ENCODE measurements at regions not wholly inside any gene's neighbourhood (a gene's known extent, or its start where the extent isn't known, plus 50 kb on each side); places are given as distances from the start of the nearest gene placed in this dataset.
"Not testable (repeated sequence)": the region's sequence is repeated elsewhere in the genome, so short reads cannot be mapped to it uniquely, and the experiment has no call there.

- Histone ChIP-seq H3K36me3 (no peaks in the 10 kb centered on the region), H3K4me3 (no peak overlapping the region), H3K4me1 (ENCODE audit: control insufficient read depth in 1 of 2, low read depth in 2 of 2) (no peaks in the 10 kb centered on the region), H3K9me3 (no peaks in the 10 kb centered on the region), H3K27me3 (replicated peaks; ENCODE audit: insufficient read depth) (no peaks in the 10 kb centered on the region), H3K27ac (no peak overlapping the region)
- no peak for ATAC-seq (ENCODE audit: insufficient number of reproducible peaks, low FRiP score, low read depth)
- TF ChIP-seq CTCF (IDR thresholded peaks at IDR 0.05) = no peak
- no peak for DNase-seq (ENCODE audit: low spot score)
These were observed 333.7 kb upstream of the KLF3 start for GRCh38 chr4:38330321-38330720.

GRCh38 chr4:38330936-38331335, 333.1 kb upstream of the KLF3 start:
- Histone ChIP-seq H3K9me3 (no peaks in the 10 kb centered on the region), H3K4me3 (no peak overlapping the region), H3K27ac (no peak overlapping the region), H3K27me3 (replicated peaks; ENCODE audit: insufficient read depth) (no peaks in the 10 kb centered on the region), H3K4me1 (ENCODE audit: control insufficient read depth in 1 of 2, low read depth in 2 of 2) (no peaks in the 10 kb centered on the region), H3K36me3 (no peaks in the 10 kb centered on the region)
- no peak for TF ChIP-seq CTCF (IDR thresholded peaks at IDR 0.05)
- DNase-seq (ENCODE audit: low spot score) (no peak), ATAC-seq (ENCODE audit: insufficient number of reproducible peaks, low FRiP score, low read depth) (no peak)

GRCh38 chr4:38332699-38333098, 331.3 kb upstream of the KLF3 start:
- no peaks in the 10 kb centered on the region for H3K36me3 ChIP-seq
- no peak for TF ChIP-seq CTCF (IDR thresholded peaks at IDR 0.05)
- H3K9me3 ChIP-seq = no peaks in the 10 kb centered on the region
- DNase-seq (ENCODE audit: low spot score) (no peak), ATAC-seq (ENCODE audit: insufficient number of reproducible peaks, low FRiP score, low read depth) (no peak)
- H3K4me1 ChIP-seq (ENCODE audit: control insufficient read depth in 1 of 2, low read depth in 2 of 2) = no peaks in the 10 kb centered on the region
- no peak overlapping the region for H3K4me3 ChIP-seq
- no peak overlapping the region for H3K27ac ChIP-seq
- no peaks in the 10 kb centered on the region for H3K27me3 ChIP-seq (replicated peaks; ENCODE audit: insufficient read depth)

- no peak for TF ChIP-seq CTCF (IDR thresholded peaks at IDR 0.05)
- no peaks in the 10 kb centered on the region for H3K27me3 ChIP-seq (replicated peaks; ENCODE audit: insufficient read depth)
- no peaks in the 10 kb centered on the region for H3K4me1 ChIP-seq (ENCODE audit: control insufficient read depth in 1 of 2, low read depth in 2 of 2)
- H3K27ac ChIP-seq = no peak overlapping the region
- H3K4me3 ChIP-seq = no peak overlapping the region
- H3K9me3 ChIP-seq = peaks cover 1% of the 10 kb centered on the region
- DNase-seq (ENCODE audit: low spot score) (no peak), ATAC-seq (ENCODE audit: insufficient number of reproducible peaks, low FRiP score, low read depth) (no peak)
- H3K36me3 ChIP-seq = no peaks in the 10 kb centered on the region
These were observed 330.8 kb upstream of the KLF3 start for GRCh38 chr4:38333219-38333618.

GRCh38 chr4:38334791-38335190, 329.2 kb upstream of the KLF3 start:
- no peak overlapping the region for H3K4me3 ChIP-seq
- no peaks in the 10 kb centered on the region for H3K36me3 ChIP-seq
- no peak overlapping the region for H3K27ac ChIP-seq
- DNase-seq (ENCODE audit: low spot score) = no peak
- TF ChIP-seq CTCF (IDR thresholded peaks at IDR 0.05) = no peak
- H3K4me1 ChIP-seq (ENCODE audit: control insufficient read depth in 1 of 2, low read depth in 2 of 2) = no peaks in the 10 kb centered on the region
- H3K9me3 ChIP-seq = peaks cover 12% of the 10 kb centered on the region
- no peak for ATAC-seq (ENCODE audit: insufficient number of reproducible peaks, low FRiP score, low read depth)
- H3K27me3 ChIP-seq (replicated peaks; ENCODE audit: insufficient read depth) = no peaks in the 10 kb centered on the region

GRCh38 chr4:38338939-38339338, 325.1 kb upstream of the KLF3 start:
- H3K36me3 ChIP-seq; H3K4me1 ChIP-seq (ENCODE audit: control insufficient read depth in 1 of 2, low read depth in 2 of 2); H3K27me3 ChIP-seq (replicated peaks; ENCODE audit: insufficient read depth); ATAC-seq (ENCODE audit: insufficient number of reproducible peaks, low FRiP score, low read depth); H3K4me3 ChIP-seq; H3K27ac ChIP-seq; DNase-seq (ENCODE audit: low spot score): not testable (repeated sequence)
- peaks cover 12% of the 10 kb centered on the region for H3K9me3 ChIP-seq
